Stimulated activated CD4-positive, alpha-beta T cell treated with anti-CD3 and anti-CD28 coated beads, Interleukin-4, amount 100 ng/mL, for 1 hour (primary cell): ENCODE measurements at regions not wholly inside any gene's neighbourhood (a gene's known extent, or its start where the extent isn't known, plus 50 kb on each side); places are given as distances from the start of the nearest gene placed in this dataset.
"Not testable (repeated sequence)": the region's sequence is repeated elsewhere in the genome, so short reads cannot be mapped to it uniquely, and the experiment has no call there.

ENCODE experiments used
- DNase-seq: peaks from one replicate; pipeline ENCODE4 v3.0.0-alpha.2; 2020

- DNase-seq: no peak
These were observed 759.0 kb downstream of the AACS start for GRCh38 chr12:125824276-125824675.

- no peak for DNase-seq
These were observed 770.6 kb downstream of the AACS start for GRCh38 chr12:125835852-125836251.

- DNase-seq: no peak
These were observed 771.4 kb downstream of the AACS start for GRCh38 chr12:125836647-125837046.

GRCh38 chr12:125841332-125841731, 776.1 kb downstream of the AACS start:
- no peak for DNase-seq

- DNase-seq: no peak
These were observed 786.9 kb downstream of the AACS start for GRCh38 chr12:125852116-125852515.

GRCh38 chr12:125852679-125853078, 787.4 kb downstream of the AACS start:
- DNase-seq: no peak

- DNase-seq: no peak
These were observed 788.4 kb downstream of the AACS start for GRCh38 chr12:125853670-125854069.

- no peak for DNase-seq
These were observed 791.1 kb downstream of the AACS start for GRCh38 chr12:125856366-125856765.

- DNase-seq: no peak
These were observed 791.7 kb downstream of the AACS start for GRCh38 chr12:125856896-125857295.

GRCh38 chr12:125860672-125861288, 795.5 kb downstream of the AACS start:
- no peak for DNase-seq

- peak; percentile 2 for DNase-seq
These were observed 796.4 kb downstream of the AACS start for GRCh38 chr12:125861299-125862281.

- not testable (repeated sequence) for DNase-seq
These were observed 800.0 kb downstream of the AACS start for GRCh38 chr12:125865236-125865635.

GRCh38 chr12:125871811-125872594, 806.8 kb downstream of the AACS start:
- DNase-seq: no peak

GRCh38 chr12:125873016-125873415, 807.8 kb downstream of the AACS start:
- no peak for DNase-seq

- DNase-seq: no peak
These were observed 813.2 kb downstream of the AACS start for GRCh38 chr12:125878483-125878882.

GRCh38 chr12:125882141-125882540, 816.9 kb downstream of the AACS start:
- no peak for DNase-seq

- DNase-seq: no peak
These were observed 823.7 kb downstream of the AACS start for GRCh38 chr12:125888921-125889320.

- no peak for DNase-seq
These were observed 824.5 kb downstream of the AACS start for GRCh38 chr12:125889742-125890141.

- no peak for DNase-seq
These were observed 825.2 kb downstream of the AACS start for GRCh38 chr12:125890366-125890905.

- DNase-seq: no peak
These were observed 825.7 kb downstream of the AACS start for GRCh38 chr12:125890971-125891370.

GRCh38 chr12:125892276-125892675, 827.0 kb downstream of the AACS start:
- DNase-seq: no peak

GRCh38 chr12:125902991-125903390, 837.8 kb downstream of the AACS start:
- DNase-seq: no peak

- DNase-seq: no peak
These were observed 842.1 kb downstream of the AACS start for GRCh38 chr12:125907351-125907750.
